GM19467 (cell line): ENCODE measurements at regions not wholly inside any gene's neighbourhood (a gene's known extent, or its start where the extent isn't known, plus 50 kb on each side); places are given as distances from the start of the nearest gene placed in this dataset.
"Not testable (repeated sequence)": the region's sequence is repeated elsewhere in the genome, so short reads cannot be mapped to it uniquely, and the experiment has no call there.

Experiments used
- ATAC-seq: cut with Tn5 transposase; IDR thresholded peaks from one replicate; pipeline ENCODE4 v1.9.1; 2021; ENCODE audit warnings: mild to moderate bottlenecking, moderate library complexity; ENCODE audit not compliant: unreplicated experiment

DNA sequence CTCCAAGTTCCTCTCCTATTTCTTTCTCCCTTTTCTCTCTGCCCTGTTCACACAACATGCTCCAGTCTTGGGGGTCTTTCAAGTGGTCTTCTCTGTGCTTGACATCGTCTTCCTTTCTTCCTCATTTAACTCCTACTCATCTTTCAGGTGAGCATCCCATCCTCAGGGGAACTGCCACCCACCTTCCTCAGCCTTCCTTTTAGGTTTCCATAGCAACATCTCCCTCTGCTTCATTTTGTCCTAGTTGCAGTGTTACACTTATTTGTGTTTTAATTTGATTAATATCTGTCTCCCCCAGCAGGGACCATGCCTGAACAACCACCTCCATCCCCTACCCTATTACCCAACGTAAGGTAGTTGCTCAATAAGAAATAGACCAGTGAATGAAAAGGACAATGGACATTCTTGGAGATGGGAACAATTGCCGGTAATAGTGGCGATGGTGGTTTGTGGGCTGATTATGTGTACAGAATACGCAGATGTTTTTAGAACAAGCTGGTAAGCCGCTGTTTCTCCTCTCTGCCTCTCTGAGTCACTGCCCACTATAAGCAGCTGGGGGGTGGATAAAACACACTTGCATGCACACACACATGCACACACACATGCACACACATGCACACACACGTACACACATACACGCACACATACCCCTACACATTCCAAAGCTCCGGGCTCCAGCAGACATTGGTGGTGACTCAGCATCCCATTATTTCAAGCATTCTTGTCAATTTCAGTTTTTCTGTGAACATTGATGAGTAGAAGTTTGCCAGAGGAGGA, 251.6 kb downstream of the GATA3 start:
- ATAC-seq, result no peak

- no peak for ATAC-seq
Measured at GRCh38 chr10:8306685-8307364, 252.3 kb downstream of the GATA3 start.

DNA sequence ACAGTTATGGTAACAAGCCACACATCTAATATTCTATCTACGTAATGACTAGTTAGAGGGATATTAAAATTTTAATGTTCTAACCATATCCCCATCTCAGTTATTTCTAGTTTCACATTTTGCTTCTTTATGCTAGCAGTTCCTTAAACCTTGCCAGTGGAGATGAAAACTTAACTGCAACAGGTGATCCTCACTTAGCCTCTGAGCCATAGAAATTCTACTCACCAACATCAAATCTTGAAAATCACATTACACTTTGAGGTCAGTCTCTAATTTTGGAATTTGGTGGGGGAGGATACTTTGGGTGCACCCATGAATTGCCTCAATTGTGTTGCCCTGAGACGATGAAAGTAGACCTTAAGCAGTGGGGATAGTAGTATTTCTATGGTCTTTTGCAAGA, 256.4 kb downstream of the GATA3 start:
- ATAC-seq, result no peak

DNA sequence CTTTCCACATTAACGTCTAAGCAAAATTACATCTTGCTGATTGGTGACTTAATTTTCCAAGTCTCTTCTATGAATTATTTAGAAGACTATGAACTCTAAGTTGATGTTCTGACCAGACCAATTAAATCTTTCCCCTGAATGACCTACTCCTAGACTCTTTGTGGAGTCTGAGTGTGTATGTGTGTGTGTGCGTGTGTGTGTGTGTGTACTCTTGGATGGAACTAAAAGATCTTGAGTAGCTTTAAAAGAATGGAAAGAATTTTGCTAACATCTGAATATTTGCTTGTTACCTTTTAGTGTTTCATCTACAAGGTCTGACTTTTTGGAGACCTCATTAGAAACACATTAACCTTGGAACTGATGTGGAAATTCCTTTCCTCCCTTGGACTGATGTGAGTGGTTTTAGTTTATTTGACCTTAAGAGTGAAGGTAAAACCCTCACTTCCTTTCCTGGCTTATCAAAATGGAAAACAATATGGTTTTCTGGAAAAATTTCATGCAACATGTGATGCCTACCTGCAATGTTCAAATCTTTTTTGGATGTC, 257.1 kb downstream of the GATA3 start:
- ATAC-seq, result no peak

DNA sequence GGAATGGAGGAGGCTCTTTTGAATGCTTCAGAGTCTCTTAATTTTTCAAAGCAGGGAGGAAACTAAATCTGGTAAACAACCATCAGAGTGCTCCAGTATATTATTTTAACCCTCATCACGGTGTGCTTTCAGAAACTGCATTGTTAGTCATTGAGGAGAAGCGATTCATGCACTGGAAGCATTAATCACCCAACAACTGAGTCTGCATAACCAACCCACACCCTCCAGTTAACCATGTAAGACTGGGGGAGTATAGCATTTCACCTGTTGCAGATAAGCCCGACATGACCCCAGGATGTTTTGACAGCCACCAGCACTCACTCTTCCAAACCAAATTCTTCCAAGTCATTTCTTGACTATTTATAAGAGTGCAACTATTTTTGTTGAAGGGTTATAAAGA, 257.6 kb downstream of the GATA3 start:
- no peak for ATAC-seq

DNA sequence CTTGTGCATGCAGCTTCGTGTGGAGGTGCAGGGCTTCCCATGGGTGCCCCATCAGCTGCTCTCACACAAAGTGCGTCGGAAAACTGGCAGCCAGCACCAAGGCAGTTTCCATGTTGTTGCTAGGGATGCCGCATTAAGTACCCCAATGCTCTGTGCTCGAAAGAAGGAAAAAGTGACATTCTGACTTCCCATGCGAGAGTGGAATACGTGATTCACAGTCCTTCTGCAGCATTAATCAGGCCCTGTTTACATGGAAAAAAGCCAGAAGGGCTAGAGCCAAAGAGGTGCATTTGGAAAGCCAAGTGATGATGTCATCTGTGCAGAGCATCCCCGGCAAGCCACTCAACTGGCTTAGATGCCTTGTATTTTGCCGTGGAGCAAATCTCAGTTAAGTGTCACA, 258.3 kb downstream of the GATA3 start:
- no peak for ATAC-seq

GRCh38 chr10:8314486-8314885, 260.0 kb downstream of the GATA3 start:
- ATAC-seq, result no peak

- ATAC-seq, result no peak
Measured at GRCh38 chr10:8315619-8316021, 261.1 kb downstream of the GATA3 start.

GRCh38 chr10:8316284-8316683, 261.8 kb downstream of the GATA3 start:
- no peak for ATAC-seq

GRCh38 chr10:8318429-8318828, 263.9 kb downstream of the GATA3 start:
- not testable (repeated sequence) for ATAC-seq

GRCh38 chr10:8318956-8319355, 264.5 kb downstream of the GATA3 start:
- ATAC-seq, result no peak

DNA sequence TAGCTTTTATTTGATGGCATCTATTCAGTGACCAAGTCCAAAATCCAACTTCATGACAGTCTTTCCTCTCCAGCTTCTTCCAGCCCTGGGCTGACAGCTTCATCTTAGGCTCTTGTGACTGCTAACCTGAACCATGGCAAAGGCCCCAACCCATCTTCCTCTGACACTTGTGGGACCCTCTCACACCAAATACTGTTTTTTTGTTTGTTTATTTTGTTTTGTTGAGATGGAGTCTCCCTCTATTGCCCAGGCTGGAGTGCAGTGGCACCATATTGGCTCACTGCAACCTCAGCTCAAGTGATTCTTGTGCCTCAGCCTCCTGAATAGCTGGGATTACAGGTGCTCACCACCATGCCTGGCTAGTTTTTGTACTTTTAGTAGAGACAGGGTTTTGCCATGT, 265.2 kb downstream of the GATA3 start:
- no peak for ATAC-seq

- no peak for ATAC-seq
Measured at GRCh38 chr10:8321990-8322389, 267.5 kb downstream of the GATA3 start.

GRCh38 chr10:8323428-8324054, 269.1 kb downstream of the GATA3 start:
- no peak for ATAC-seq

GRCh38 chr10:8325024-8325980, 270.8 kb downstream of the GATA3 start:
- ATAC-seq, result no peak

- no peak for ATAC-seq
Measured at GRCh38 chr10:8326396-8327139, 272.1 kb downstream of the GATA3 start.

DNA sequence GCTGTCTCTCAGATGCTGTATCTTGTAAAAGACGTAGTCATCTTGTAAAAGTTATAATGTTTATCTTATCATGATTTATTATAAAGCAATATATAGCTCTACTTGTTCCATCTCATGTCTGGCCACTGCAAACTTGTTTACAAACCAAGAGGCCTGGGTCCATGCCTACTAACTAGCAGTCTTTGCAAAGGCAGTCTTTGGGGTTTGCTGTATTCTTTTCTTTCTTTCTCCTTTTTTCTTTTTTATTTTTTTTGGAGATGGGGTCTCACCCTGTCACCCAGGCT, 272.6 kb downstream of the GATA3 start:
- no peak for ATAC-seq

DNA sequence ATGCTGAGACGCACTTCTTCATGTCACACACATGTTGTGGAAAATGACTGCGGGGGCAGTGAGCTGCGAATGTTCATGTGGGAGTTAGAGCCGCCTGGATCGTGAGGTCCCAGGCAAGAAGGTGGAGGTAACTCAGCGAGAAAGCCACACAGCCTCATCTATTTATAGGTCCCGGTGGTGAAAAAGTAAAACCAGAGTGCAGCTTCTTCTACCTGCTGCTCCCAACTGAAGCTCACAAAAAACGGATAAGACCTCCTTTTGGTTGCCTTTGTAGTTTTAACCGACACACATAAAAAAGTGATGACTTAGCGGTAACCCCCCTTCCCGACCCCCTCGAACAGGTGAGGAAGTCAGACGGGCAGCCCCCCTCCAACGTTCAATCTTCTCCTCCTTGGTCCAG, 276.9 kb downstream of the GATA3 start:
- no peak for ATAC-seq

DNA sequence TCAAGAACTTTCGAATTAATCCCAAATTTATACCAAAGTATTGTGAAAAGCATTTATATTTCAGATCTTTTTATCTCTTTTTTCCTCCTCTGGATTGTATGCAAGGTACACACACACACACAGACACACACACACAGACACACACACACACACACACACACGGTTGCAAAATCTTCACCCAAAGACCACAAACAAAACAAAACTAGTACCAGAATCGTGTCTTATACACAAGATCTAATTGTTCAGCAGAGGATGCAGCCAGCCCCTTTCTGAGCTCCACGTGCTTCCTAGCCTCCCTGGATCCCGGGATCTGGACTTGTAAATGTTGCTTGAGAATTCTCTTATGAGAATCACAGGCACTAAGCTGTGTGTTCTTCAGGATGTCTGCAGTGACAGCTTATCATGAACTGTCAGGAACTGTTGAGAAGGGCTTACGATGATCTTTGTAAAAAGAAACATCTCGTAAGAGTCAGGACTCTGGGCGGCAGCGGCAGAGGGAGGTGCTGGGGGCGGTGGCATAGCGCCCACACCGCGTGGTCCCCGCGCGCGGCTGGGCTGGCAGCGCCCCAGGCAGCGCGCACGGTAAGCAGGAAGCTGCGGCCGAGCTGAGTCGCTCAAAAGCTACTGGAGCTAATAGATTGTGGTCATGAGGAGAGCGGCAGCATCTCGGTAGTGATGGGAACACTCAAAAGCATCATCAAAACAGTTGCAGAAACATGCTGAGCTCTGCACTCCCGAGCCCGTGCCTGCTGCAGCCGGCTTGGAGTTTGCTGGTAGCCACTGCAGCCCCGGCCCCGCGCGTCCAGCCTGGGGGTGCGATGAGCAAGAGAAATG, 277.6 kb downstream of the GATA3 start:
- ATAC-seq, result peak; percentile 88
